NB4 (cell line): ENCODE measurements at regions not wholly inside any gene's neighbourhood (a gene's known extent, or its start where the extent isn't known, plus 50 kb on each side); places are given as distances from the start of the nearest gene placed in this dataset.

Experiments used
- CTCF ChIP-seq: IDR thresholded peaks from one replicate; pipeline ENCODE4 v1.5.1; 2012; ENCODE audit warnings: low read depth, low read length
- MAX ChIP-seq: IDR thresholded peaks from 2 replicates; pipeline ENCODE4 v1.6.1; 2011; ENCODE audit warnings: low read depth, low read length
- MYC ChIP-seq: IDR thresholded peaks from 2 replicates; pipeline ENCODE4 v1.6.1; 2011; ENCODE audit warnings: low read depth, low read length
- POLR2A ChIP-seq: IDR thresholded peaks from 2 replicates; pipeline ENCODE4 v1.6.1; 2011; ENCODE audit warnings: mild to moderate bottlenecking; ENCODE audit not compliant: insufficient read length; ENCODE audit errors: extremely low read depth

DNA sequence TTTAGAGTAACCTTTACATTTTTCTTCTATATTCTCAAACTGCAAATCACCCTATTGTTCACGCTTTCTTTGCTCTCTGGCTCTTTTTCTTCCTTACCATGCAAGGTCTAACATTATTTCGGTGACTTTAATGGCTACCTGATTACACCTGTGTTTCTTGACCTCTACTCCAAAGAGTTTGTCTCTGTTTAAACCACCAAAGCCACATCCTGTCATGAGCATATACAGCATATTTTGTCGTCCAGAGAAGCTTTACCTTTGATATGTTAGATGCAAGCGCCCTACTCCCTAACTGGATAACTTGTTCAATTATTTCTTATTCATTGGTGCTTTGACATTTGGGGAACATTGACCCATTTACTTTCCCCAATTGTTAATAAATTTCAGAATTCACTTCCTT is 565.1 kb upstream of the GCFC2 start:
- TF ChIP-seq CTCF (no peak), MAX (no peak), POLR2A (no peak), MYC (no peak)
